ENCODE measurements at regions not wholly inside any gene's neighbourhood (a gene's known extent, or its start where the extent isn't known, plus 50 kb on each side); places are given as distances from the start of the nearest gene placed in this dataset.

GRCh38 chr15:35657679-35658311, 111.8 kb upstream of the DPH6 start:
- H3K27ac ChIP-seq, result no peak overlapping the region
- TF ChIP-seq ZFX (IDR thresholded peaks at IDR 0.05) (no peak), CTCF (conservative IDR thresholded peaks at IDR 0.05) (no peak)

GRCh38 chr15:35663956-35664355, 118.0 kb upstream of the DPH6 start:
- TF ChIP-seq CTCF (conservative IDR thresholded peaks at IDR 0.05) (no peak), ZFX (IDR thresholded peaks at IDR 0.05) (no peak)
- no peak overlapping the region for H3K27ac ChIP-seq

- TF ChIP-seq CTCF (conservative IDR thresholded peaks at IDR 0.05), result no peak
- TF ChIP-seq ZFX (IDR thresholded peaks at IDR 0.05), result no peak
- no peak overlapping the region for H3K27ac ChIP-seq
These were observed 120.1 kb upstream of the DPH6 start for GRCh38 chr15:35665896-35666536.

GRCh38 chr15:35667908-35668307, 121.9 kb upstream of the DPH6 start:
- TF ChIP-seq ZFX (IDR thresholded peaks at IDR 0.05) (no peak), CTCF (conservative IDR thresholded peaks at IDR 0.05) (no peak)
- no peak overlapping the region for H3K27ac ChIP-seq

GRCh38 chr15:35669021-35669420, 123.1 kb upstream of the DPH6 start:
- TF ChIP-seq ZFX (IDR thresholded peaks at IDR 0.05) (no peak), CTCF (conservative IDR thresholded peaks at IDR 0.05) (no peak)
- H3K27ac ChIP-seq, result no peak overlapping the region

GRCh38 chr15:35669432-35670045, 123.6 kb upstream of the DPH6 start:
- TF ChIP-seq ZFX (IDR thresholded peaks at IDR 0.05), result no peak
- no peak for TF ChIP-seq CTCF (conservative IDR thresholded peaks at IDR 0.05)

GRCh38 chr15:35671197-35671596, 125.2 kb upstream of the DPH6 start:
- TF ChIP-seq CTCF (conservative IDR thresholded peaks at IDR 0.05), result no peak
- TF ChIP-seq ZFX (IDR thresholded peaks at IDR 0.05), result no peak
- H3K27ac ChIP-seq, result no peak overlapping the region

More at GRCh38 chr15:35669432-35670045, 123.6 kb upstream of the DPH6 start:
- H3K27ac ChIP-seq, result no peak overlapping the region

All from C4-2B (cell line).